Cardiac muscle cell (in vitro differentiated cells and primary cell): ENCODE measurements at regions not wholly inside any gene's neighbourhood (a gene's known extent, or its start where the extent isn't known, plus 50 kb on each side); places are given as distances from the start of the nearest gene placed in this dataset.

Experiments
- DNase-seq, 2 donors: peaks; one replicate each; pipeline versions ENCODE4 v3.0.0 to v3.0.0-alpha.2; 2010 to 2017; ENCODE audit warnings: low read depth in 1 of 2, low spot score in 1 of 2
- H3K27ac ChIP-seq: fragments of 200-600 bp; sonication (generic); 2 replicates; pipeline ENCODE4 v1.5.1; 2016
- H3K27me3 ChIP-seq: fragments of 200-600 bp; sonication (generic); 2 replicates; pipeline ENCODE4 v1.6.0; 2016; ENCODE audit warnings: control low read depth
- H3K36me3 ChIP-seq: fragments of 200-600 bp; sonication (generic); 2 replicates; pipeline ENCODE4 v1.5.1; 2016; ENCODE audit warnings: control low read depth
- H3K4me1 ChIP-seq: fragments of 200-600 bp; sonication (generic); 2 replicates; pipeline ENCODE4 v1.8.1; 2017; ENCODE audit warnings: low read depth, mild to moderate bottlenecking, mixed run types
- H3K4me3 ChIP-seq: fragments of 200-600 bp; sonication (generic); 2 replicates; pipeline ENCODE4 v1.5.1; 2016; ENCODE audit warnings: mild to moderate bottlenecking
- H3K9me3 ChIP-seq: fragments of 200-600 bp; sonication (generic); 2 replicates; pipeline ENCODE4 v1.5.1; 2017; ENCODE audit warnings: low read depth, mild to moderate bottlenecking, control low read depth
- CTCF ChIP-seq: IDR thresholded peaks from 2 replicates; pipeline ENCODE4 v1.5.1; 2012; ENCODE audit warnings: low read depth, mild to moderate bottlenecking, low read length

- H3K4me1 ChIP-seq, result no peaks in the 10 kb centered on the region
- DNase-seq, result no peak
- no peak for TF ChIP-seq CTCF
- H3K36me3 ChIP-seq, result no peaks in the 10 kb centered on the region
- H3K27ac ChIP-seq, result no peak overlapping the region
- no peak overlapping the region for H3K4me3 ChIP-seq
- H3K27me3 ChIP-seq, result no peaks in the 10 kb centered on the region
- H3K9me3 ChIP-seq, result no peaks in the 10 kb centered on the region
These were observed 55.1 kb upstream of the SLC4A4 start for GRCh38 chr4:71283642-71284257.

GRCh38 chr4:71287305-71287704, 51.5 kb upstream of the SLC4A4 start:
- no peak for DNase-seq
- H3K4me1 ChIP-seq, result no peaks in the 10 kb centered on the region
- no peaks in the 10 kb centered on the region for H3K27me3 ChIP-seq
- H3K27ac ChIP-seq, result no peak overlapping the region
- no peak for TF ChIP-seq CTCF
- H3K36me3 ChIP-seq, result no peaks in the 10 kb centered on the region
- no peaks in the 10 kb centered on the region for H3K9me3 ChIP-seq
- no peak overlapping the region for H3K4me3 ChIP-seq

- DNase-seq, result no peak
These were observed 49.9 kb upstream of the SLC4A4 start for GRCh38 chr4:71288875-71289274.

More at GRCh38 chr4:71288875-71289274, 49.9 kb upstream of the SLC4A4 start:
- H3K4me1 ChIP-seq, result no peaks in the 10 kb centered on the region
- H3K27me3 ChIP-seq, result no peaks in the 10 kb centered on the region
- H3K4me3 ChIP-seq, result no peak overlapping the region
- H3K9me3 ChIP-seq, result no peaks in the 10 kb centered on the region
- no peaks in the 10 kb centered on the region for H3K36me3 ChIP-seq
- no peak overlapping the region for H3K27ac ChIP-seq
- no peak for TF ChIP-seq CTCF
